Cardiac fibroblast (primary cell): ENCODE measurements at regions not wholly inside any gene's neighbourhood (a gene's known extent, or its start where the extent isn't known, plus 50 kb on each side); places are given as distances from the start of the nearest gene placed in this dataset.

Experiments used
- DNase-seq, 2 donors: peaks; one replicate each; pipeline versions ENCODE4 v3.0.0 to v3.0.0-alpha.2; 2010; ENCODE audit warnings: low read depth in 2 of 2
- H3K4me3 ChIP-seq, 2 donors: replicated peaks in 1 of 2; 1 replicate in 1 of 2; 2 replicates in 1 of 2; pipeline ENCODE4 v1.5.1; 2011; ENCODE audit warnings: low read depth in 2 of 2, low read length in 2 of 2, mild to moderate bottlenecking in 2 of 2, moderate library complexity in 1 of 2
- CTCF ChIP-seq: IDR thresholded peaks from one replicate; pipeline ENCODE4 v1.5.1; 2011; ENCODE audit warnings: low read depth, mild to moderate bottlenecking, low read length, inconsistent platforms

- no peak overlapping the region for H3K4me3 ChIP-seq
- no peak for TF ChIP-seq CTCF
- no peak for DNase-seq
Measured at GRCh38 chr2:53181759-53182158, 585.8 kb upstream of the CHAC2 start.

- no peak overlapping the region for H3K4me3 ChIP-seq
- no peak for TF ChIP-seq CTCF
- DNase-seq: peak in 1 of 2 donors; percentile 6
Measured at GRCh38 chr2:53177327-53177726, 590.3 kb upstream of the CHAC2 start.

- DNase-seq: no peak
- H3K4me3 ChIP-seq: no peak overlapping the region
- TF ChIP-seq CTCF: no peak
Measured at GRCh38 chr2:53174539-53174938, 593.1 kb upstream of the CHAC2 start.

- H3K4me3 ChIP-seq: no peak overlapping the region
- DNase-seq: no peak
Measured at GRCh38 chr2:53173698-53174455, 593.7 kb upstream of the CHAC2 start.

GRCh38 chr2:53173091-53173490, 594.5 kb upstream of the CHAC2 start:
- no peak overlapping the region for H3K4me3 ChIP-seq
- no peak for DNase-seq
- TF ChIP-seq CTCF: no peak

More at GRCh38 chr2:53173698-53174455, 593.7 kb upstream of the CHAC2 start:
- TF ChIP-seq CTCF: no peak

- H3K4me3 ChIP-seq: no peak overlapping the region
- peak in 1 of 2 donors; percentile 5 for DNase-seq
Measured at GRCh38 chr2:53170466-53170865, 597.1 kb upstream of the CHAC2 start.

More at GRCh38 chr2:53170466-53170865, 597.1 kb upstream of the CHAC2 start:
- TF ChIP-seq CTCF: no peak
